HG03558 (cell line): ENCODE measurements at regions not wholly inside any gene's neighbourhood (a gene's known extent, or its start where the extent isn't known, plus 50 kb on each side); places are given as distances from the start of the nearest gene placed in this dataset.

Experiments
- ATAC-seq: cut with Tn5 transposase; IDR thresholded peaks from one replicate; pipeline ENCODE4 v1.9.1; 2021; ENCODE audit warnings: moderate number of reproducible peaks; ENCODE audit not compliant: unreplicated experiment; ENCODE audit errors: extremely low read depth

- no peak for ATAC-seq
Observed at GRCh38 chr3:83971666-83972065, 987.1 kb upstream of the CADM2 start.

- no peak for ATAC-seq
Observed at GRCh38 chr3:84008623-84009022, 950.2 kb upstream of the CADM2 start.

GRCh38 chr3:84023842-84024241, 934.9 kb upstream of the CADM2 start:
- no peak for ATAC-seq

- ATAC-seq, result no peak
Observed at GRCh38 chr3:84039099-84039498, 919.7 kb upstream of the CADM2 start.

- no peak for ATAC-seq
Observed at GRCh38 chr3:84042399-84043106, 916.2 kb upstream of the CADM2 start.

DNA sequence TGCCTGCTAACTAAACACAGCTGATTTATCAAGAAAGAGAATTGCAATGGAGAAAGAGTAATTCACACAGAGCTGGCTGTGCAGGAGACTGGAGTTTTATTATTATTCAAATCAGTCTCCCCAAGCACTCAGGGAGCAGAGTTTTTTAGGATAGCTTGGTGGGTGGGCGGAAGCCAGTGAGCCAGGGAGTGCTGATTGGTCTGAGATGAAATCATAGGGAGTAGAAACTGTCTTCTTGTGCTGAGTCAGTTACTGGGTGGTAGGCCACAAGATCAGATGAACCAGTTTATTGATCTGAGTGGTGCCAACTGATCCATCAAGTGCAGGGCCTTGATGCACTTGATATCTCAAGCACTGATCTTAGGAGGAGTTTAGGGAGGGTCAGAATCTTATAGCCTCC, 891.9 kb upstream of the CADM2 start:
- no peak for ATAC-seq

- no peak for ATAC-seq
Observed at GRCh38 chr3:84073664-84074063, 885.1 kb upstream of the CADM2 start.

DNA sequence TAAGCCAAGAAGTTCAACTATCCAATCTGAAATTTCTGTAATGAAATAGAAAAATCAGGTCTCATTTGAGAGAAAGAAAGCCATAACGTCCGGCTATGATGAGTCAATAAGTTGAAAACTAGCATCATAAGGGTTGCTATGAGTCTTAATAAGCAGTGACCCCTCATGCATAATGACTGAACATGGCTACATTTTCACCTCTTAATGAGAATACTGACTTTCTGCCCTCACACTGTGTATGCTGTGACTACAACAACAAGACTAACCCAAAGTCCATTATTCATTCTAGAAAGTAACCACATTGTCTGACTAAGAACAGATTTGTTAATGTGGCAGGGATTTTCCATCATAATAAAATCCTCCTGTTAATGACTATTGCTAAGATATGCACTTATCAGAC, 884.0 kb upstream of the CADM2 start:
- no peak for ATAC-seq

GRCh38 chr3:84077479-84077878, 881.3 kb upstream of the CADM2 start:
- ATAC-seq, result no peak

DNA sequence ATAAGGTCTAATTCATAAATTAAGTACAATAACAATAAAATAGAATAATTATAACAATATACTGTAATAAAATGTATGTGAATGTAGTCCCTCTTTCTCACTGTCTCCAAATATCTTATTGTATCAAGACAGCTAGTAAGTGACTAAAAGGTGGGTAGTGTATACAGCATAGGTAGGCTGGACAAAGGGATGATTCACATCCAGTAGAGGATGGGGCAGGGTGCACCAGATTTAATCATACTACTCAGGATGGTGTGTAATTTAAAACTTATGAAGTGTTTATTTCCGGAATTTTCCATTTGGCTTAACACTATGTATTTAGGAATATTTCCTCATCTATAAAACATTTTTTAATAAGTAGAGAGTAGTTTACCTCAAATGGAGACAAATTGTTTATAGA, 876.1 kb upstream of the CADM2 start:
- ATAC-seq, result no peak

DNA sequence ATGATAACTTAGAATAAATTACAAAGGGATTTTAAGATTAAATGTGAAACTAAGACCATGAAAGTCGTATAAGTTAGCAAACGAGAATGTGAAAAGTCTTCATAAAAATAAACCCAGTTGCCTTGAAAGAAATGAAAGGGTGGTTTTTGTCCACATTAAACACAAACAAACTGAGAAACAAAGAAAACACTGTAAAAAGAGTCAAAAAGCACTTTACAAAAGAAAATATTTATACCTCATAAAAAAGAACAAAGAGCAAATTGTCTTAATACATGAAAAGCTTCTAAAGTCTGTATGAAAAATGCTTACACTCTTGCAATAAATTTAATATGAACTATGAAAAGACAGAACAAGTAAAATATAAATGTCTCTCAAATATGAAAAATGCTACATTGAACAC, 865.9 kb upstream of the CADM2 start:
- ATAC-seq, result no peak

- no peak for ATAC-seq
Observed at GRCh38 chr3:84096188-84096587, 862.6 kb upstream of the CADM2 start.

DNA sequence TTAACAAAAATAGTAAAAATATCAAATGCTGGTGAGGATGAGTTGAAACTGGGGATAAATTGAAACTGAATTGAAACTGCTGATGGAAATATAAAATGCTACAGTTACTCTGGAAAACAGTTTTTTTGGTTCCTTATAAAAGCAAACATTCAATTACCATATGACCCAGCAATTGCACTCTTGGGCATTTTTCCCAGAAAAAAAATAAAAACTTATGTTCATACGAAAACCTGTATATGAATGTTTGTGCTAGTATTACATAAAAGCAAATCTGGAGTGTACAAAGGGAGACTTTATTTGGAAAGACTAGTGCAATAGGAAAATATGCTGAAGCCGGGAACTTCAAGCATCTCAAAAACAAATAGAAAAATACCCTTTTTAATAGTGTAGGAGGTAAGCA, 857.9 kb upstream of the CADM2 start:
- ATAC-seq, result no peak

GRCh38 chr3:84108442-84108971, 850.3 kb upstream of the CADM2 start:
- ATAC-seq, result no peak

- ATAC-seq, result no peak
Observed at GRCh38 chr3:84109911-84110310, 848.9 kb upstream of the CADM2 start.

DNA sequence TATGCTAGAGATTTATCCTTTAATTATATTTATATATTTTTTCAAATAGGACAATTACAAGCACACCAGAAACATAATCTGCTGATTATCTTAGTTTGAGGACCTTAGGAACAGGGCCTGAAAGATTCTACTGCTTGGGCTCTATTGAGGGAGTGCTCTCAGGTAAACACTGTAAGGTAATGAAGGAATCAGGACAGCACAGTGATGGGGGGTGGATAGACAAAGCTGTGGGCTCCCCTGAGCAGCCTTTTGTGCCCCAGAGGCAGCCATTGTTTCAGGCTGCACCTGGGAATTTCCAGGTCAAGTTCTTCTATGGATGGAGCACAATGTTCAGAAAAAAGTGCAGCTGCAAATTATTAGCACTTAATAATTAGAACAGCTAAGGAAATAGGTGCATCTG, 848.0 kb upstream of the CADM2 start:
- no peak for ATAC-seq

GRCh38 chr3:84125201-84125721, 833.5 kb upstream of the CADM2 start:
- ATAC-seq, result no peak

DNA sequence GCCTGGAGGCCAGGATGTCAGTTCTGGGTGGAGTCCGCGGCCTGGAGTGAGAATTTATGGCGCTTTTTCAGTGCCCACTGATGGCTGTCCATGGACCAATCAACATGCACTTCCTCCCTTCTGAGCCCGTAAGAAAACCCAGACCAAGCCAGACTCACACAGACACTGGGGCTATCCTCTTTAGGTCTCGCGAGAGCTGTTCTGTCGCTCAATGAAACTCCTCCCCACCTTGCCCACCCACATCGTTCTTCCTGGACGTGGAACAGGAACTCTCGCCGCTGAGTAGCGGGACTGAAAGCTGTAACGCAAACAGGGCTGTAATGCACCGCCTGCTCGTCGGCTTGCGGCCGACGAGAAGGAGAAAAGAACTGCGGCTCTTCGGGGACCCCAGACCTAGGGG, 833.0 kb upstream of the CADM2 start:
- no peak for ATAC-seq

DNA sequence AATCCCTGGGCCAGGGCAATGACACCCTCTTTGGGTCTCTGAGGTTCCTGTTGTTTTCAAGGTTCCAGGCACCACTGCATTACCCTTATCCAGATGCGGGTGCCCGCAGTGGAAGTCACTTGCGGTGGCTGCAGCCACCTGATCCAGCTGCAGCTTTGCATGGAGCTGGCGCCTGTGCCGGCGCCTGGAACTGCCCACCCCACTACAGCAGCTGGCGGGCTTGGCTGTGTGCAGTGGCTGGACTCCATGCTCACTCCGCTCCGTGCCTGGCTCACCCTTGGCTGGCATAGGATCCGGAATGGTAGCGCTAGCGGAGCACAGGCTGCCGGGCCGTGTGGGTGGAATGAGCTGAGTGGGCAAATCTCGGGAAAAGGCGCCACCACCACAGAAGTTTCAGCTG, 832.6 kb upstream of the CADM2 start:
- no peak for ATAC-seq

DNA sequence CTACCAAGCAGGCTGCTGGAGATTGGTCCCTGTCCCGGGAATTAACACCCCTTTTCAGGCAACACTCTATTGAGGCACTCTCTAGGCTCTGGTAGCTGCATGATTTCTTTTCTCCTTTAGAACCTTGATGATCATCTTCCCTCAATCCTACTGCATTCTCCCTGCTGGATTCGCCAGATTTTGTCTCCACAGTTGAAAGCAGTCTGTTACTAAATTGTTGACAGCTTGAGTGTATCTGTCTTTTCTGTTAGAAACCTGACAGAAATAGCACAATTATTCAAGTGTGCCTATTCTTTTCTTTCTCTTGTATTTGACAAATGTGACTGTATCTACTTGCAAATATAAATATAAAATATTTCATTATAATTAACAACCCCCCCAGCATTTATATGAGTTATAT, 830.8 kb upstream of the CADM2 start:
- ATAC-seq, result no peak

DNA sequence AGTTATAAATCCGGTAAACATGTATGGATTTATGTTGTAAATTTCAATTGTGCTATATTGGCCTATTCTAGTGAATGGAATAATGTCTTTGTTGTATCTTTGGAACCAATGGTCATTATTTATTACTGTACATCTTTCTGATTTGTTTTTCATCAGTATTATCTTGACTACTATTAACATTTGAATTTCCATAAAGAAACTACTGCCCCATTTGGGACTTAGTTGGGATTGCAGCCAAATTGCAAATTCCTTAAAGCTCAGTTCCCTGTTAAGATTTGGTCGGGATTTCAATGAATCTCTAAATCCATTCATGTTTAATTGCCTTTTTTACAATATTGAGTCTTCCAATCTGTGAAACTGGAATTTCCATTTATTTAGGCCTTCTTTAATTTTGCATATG, 822.4 kb upstream of the CADM2 start:
- ATAC-seq, result no peak

DNA sequence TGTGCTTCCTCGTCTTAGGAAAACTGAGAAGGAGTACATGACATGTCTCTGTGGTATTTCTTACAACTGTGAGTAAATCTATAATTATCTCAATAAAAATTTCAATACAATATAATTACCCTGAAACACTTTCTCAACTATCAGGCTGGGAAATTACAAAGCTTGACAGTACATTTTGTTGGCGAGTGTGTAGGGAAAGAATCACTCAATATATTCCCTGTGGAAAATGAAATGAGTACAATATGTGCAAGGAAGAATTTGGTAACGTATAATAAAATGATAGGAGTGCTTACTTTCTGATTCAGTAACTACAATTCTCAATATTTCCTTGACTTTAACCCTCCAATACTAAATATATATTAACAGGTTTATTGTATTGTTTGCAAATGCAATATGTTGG, 818.2 kb upstream of the CADM2 start:
- no peak for ATAC-seq
